ENCODE measurements at regions not wholly inside any gene's neighbourhood (a gene's known extent, or its start where the extent isn't known, plus 50 kb on each side); places are given as distances from the start of the nearest gene placed in this dataset.

- TF ChIP-seq RBAK (tag by site-specific recombination; IDR thresholded peaks at IDR 0.05): no peak
- no peak for TF ChIP-seq ZNF654 (tag by site-specific recombination; IDR thresholded peaks at IDR 0.05; ENCODE audit: low read depth)
- no peak for TF ChIP-seq ZNF530 (tag by site-specific recombination; IDR thresholded peaks at IDR 0.05; ENCODE audit: low read depth)
- no peak for TF ChIP-seq CTCF (tag by site-specific recombination; IDR thresholded peaks at IDR 0.05)
- TF ChIP-seq ZNF23 (tag by site-specific recombination; IDR thresholded peaks at IDR 0.05; ENCODE audit: borderline replicate concordance): no peak
- no peak for TF ChIP-seq REST (tag by site-specific recombination; IDR thresholded peaks at IDR 0.05)
- no peak for TF ChIP-seq ZNF391 (tag by site-specific recombination; IDR thresholded peaks at IDR 0.05; ENCODE audit: borderline replicate concordance, low read depth)
These were observed 284.7 kb upstream of the AKR1E2 start (continued) for GRCh38 chr10:4541292-4541691.

GRCh38 chr10:4538016-4538415 is 288.0 kb upstream of the AKR1E2 start:
- Histone ChIP-seq H3K36me3 (ENCODE audit: control insufficient read depth in 2 of 2, insufficient read depth in 1 of 2, low read length in 2 of 2) (no peaks in the 10 kb centered on the region), H3K9me3 (ENCODE audit: control insufficient read depth, insufficient read depth, low read depth, low read length) (no peaks in the 10 kb centered on the region; the same call in 1 of the 2 replicates), H3K4me1 (ENCODE audit: control insufficient read depth, insufficient read depth, low read length) (no peaks in the 10 kb centered on the region), H3K27ac (ENCODE audit: extremely low read depth, low read depth, low read length) (no peak overlapping the region), H3K4me3 (ENCODE audit: low read depth, low read length) (no peak overlapping the region)
- CTCF ChIA-PET: interaction anchor here (0.6 to 0.7 kb wide), 2 partner anchors 90 to 622 kb away, joined by 3 to 6 read pairs; no protein-coding TSS in a partner anchor
- TF ChIP-seq ZNF639 (tag by site-specific recombination; IDR thresholded peaks at IDR 0.05) (no peak), ZNF416 (tag by site-specific recombination; IDR thresholded peaks at IDR 0.05) (no peak)
- POLR2A ChIA-PET: no interaction called here

GRCh38 chr10:4535521-4535920 is 290.5 kb upstream of the AKR1E2 start:
- POLR2A ChIA-PET: no interaction called here

More at GRCh38 chr10:4535521-4535920, 290.5 kb upstream of the AKR1E2 start:
- Histone ChIP-seq H3K4me1 (ENCODE audit: control insufficient read depth, insufficient read depth, low read length) (no peaks in the 10 kb centered on the region), H3K4me3 (ENCODE audit: low read depth, low read length) (no peak overlapping the region), H3K27ac (ENCODE audit: extremely low read depth, low read depth, low read length) (no peak overlapping the region), H3K9me3 (ENCODE audit: control insufficient read depth, insufficient read depth, low read depth, low read length) (no peaks in the 10 kb centered on the region), H3K36me3 (ENCODE audit: control insufficient read depth in 2 of 2, insufficient read depth in 1 of 2, low read length in 2 of 2) (no peaks in the 10 kb centered on the region)
- TF ChIP-seq IKZF3 (tag by site-specific recombination; IDR thresholded peaks at IDR 0.05) (no peak), EGR2 (tag by site-specific recombination; IDR thresholded peaks at IDR 0.05; ENCODE audit: low read depth) (no peak), WT1 (tag by site-specific recombination; IDR thresholded peaks at IDR 0.05) (no peak), ZNF629 (tag by site-specific recombination; IDR thresholded peaks at IDR 0.05) (no peak), ZSCAN23 (tag by site-specific recombination; IDR thresholded peaks at IDR 0.05) (no peak), ZNF513 (tag by site-specific recombination; IDR thresholded peaks at IDR 0.05) (no peak), GLI4 (tag by site-specific recombination; IDR thresholded peaks at IDR 0.05) (no peak), ZNF623 (tag by site-specific recombination; IDR thresholded peaks at IDR 0.05) (no peak), GLI2 (tag by site-specific recombination; IDR thresholded peaks at IDR 0.05; ENCODE audit: borderline replicate concordance, low read depth) (no peak), ZNF501 (tag by site-specific recombination; IDR thresholded peaks at IDR 0.05) (no peak), ZNF19 (tag by site-specific recombination; IDR thresholded peaks at IDR 0.05; ENCODE audit: low read depth) (no peak), ELK4 (IDR thresholded peaks at IDR 0.05; ENCODE audit: borderline replicate concordance, low read depth, low read length) (no peak), ZNF10 (tag by site-specific recombination; IDR thresholded peaks at IDR 0.05) (no peak), ZBTB48 (tag by site-specific recombination; IDR thresholded peaks at IDR 0.05) (no peak)
- CTCF ChIA-PET: interaction anchor here (0.6 to 0.8 kb wide), 2 partner anchors 121 to 478 kb away, joined by 3 read pairs; no protein-coding TSS in a partner anchor
